Panc1 (cell line): ENCODE measurements at regions not wholly inside any gene's neighbourhood (a gene's known extent, or its start where the extent isn't known, plus 50 kb on each side); places are given as distances from the start of the nearest gene placed in this dataset.

Experiments used
- ATAC-seq: fragments of 200-7000 bp; cut with Tn5 transposase; 2 replicates; pipeline ENCODE4 v1.9.1; 2020; ENCODE audit warnings: mild to moderate bottlenecking, moderate library complexity
- BruUV-seq: library from RNA; stranded (reverse); fragments of 400-500 nt; replicated peaks from 2 replicates; lab custom pipeline; 2021; lab: Mats Ljungman, UMichigan
- CTCF ChIA-PET: fragments of 300-600 bp; sonication (Branson Sonifier 250); formaldehyde crosslinking; loops from one replicate; lab custom pipeline; 2022; ENCODE audit warnings: antibody characterized with exemption; lab: Charles Lee
- POLR2A ChIA-PET: fragments of 300-600 bp; sonication (Branson Sonifier 250); formaldehyde crosslinking; loops from one replicate; lab custom pipeline; 2022; ENCODE audit warnings: antibody characterized with exemption; lab: Charles Lee
- DNase-seq: peaks from one replicate; pipeline ENCODE4 v3.0.0-alpha.2; 2010; ENCODE audit warnings: low read depth, low spot score
- H3K27ac ChIP-seq: 2 replicates; pipeline ENCODE4 v1.5.1; 2011; ENCODE audit warnings: mild to moderate bottlenecking, low read length, inconsistent platforms
- H3K27me3 ChIP-seq: fragments of 200-500 bp; sonication (Bioruptor generic); 2 replicates; pipeline ENCODE4 v1.6.0; 2014; ENCODE audit warnings: low read length, inconsistent platforms; ENCODE audit not compliant: control insufficient read depth, insufficient read depth
- H3K36me3 ChIP-seq: fragments of 200-500 bp; sonication (Bioruptor generic); 2 replicates; pipeline ENCODE4 v1.5.1; 2014; ENCODE audit warnings: inconsistent platforms, mild to moderate bottlenecking, low read length, moderate library complexity; ENCODE audit not compliant: control insufficient read depth, insufficient read depth
- H3K4me1 ChIP-seq: 2 replicates; pipeline ENCODE4 v1.5.1; 2011; ENCODE audit warnings: inconsistent platforms, mild to moderate bottlenecking, low read length, moderate library complexity; ENCODE audit not compliant: control insufficient read depth, insufficient read depth
- H3K4me3 ChIP-seq, 2 experiments: 2 replicates each; pipeline ENCODE4 v1.5.1; 2011 to 2012; ENCODE audit warnings: low read depth in 2 of 2, low read length in 2 of 2, mild to moderate bottlenecking in 2 of 2, inconsistent platforms in 1 of 2, moderate library complexity in 1 of 2
- H3K9me3 ChIP-seq: fragments of 200-500 bp; sonication (Bioruptor generic); 2 replicates; pipeline ENCODE4 v1.5.1; 2014; ENCODE audit warnings: low read depth, mild to moderate bottlenecking, inconsistent platforms, low read length, moderate library complexity; ENCODE audit not compliant: control insufficient read depth, insufficient read depth
- POLR2AphosphoS5 ChIP-seq: IDR thresholded peaks from 2 replicates; pipeline ENCODE4 v1.6.1; 2012; ENCODE audit warnings: mild to moderate bottlenecking, low read depth, low read length, moderate library complexity
- SIN3A ChIP-seq: IDR thresholded peaks from 2 replicates; pipeline ENCODE4 v1.6.1; 2012; ENCODE audit warnings: low read depth, mild to moderate bottlenecking, low read length, moderate library complexity, borderline replicate concordance; ENCODE audit not compliant: insufficient read depth
- TCF7L2 ChIP-seq: IDR thresholded peaks from 2 replicates; pipeline ENCODE4 v1.6.1; 2011; ENCODE audit warnings: mild to moderate bottlenecking, low read depth, low read length, inconsistent platforms
- in situ Hi-C: cut with HindIII; loops from 2 replicates; pipeline ENCODE4 v1.10.0; 2016; ENCODE audit warnings: low sequenced_read_pairs, low pct_unique_long_range_greater_than_20kb
- intact Hi-C: fragments of 100-400 bp; cut with micrococcal nuclease; formaldehyde crosslinking; loops from one replicate; pipeline ENCODE4 v1.10.0; 2022; ENCODE audit not compliant: unreplicated experiment
- TF ChIP-seq, protein P1 (sequence below): fragments of 450-650 bp; IDR thresholded peaks from 2 replicates; pipeline ENCODE4 v1.5.1; 2017; ENCODE audit warnings: mild to moderate bottlenecking
- TF ChIP-seq, protein P2 (sequence below), 2 experiments: IDR thresholded peaks; 2 replicates each; pipeline ENCODE4 v1.6.1; 2011 to 2012; ENCODE audit warnings: low read depth in 2 of 2, control low read depth in 1 of 2, low read length in 1 of 2, mild to moderate bottlenecking in 1 of 2, moderate library complexity in 1 of 2; ENCODE audit not compliant: insufficient read depth in 1 of 2

DNA sequence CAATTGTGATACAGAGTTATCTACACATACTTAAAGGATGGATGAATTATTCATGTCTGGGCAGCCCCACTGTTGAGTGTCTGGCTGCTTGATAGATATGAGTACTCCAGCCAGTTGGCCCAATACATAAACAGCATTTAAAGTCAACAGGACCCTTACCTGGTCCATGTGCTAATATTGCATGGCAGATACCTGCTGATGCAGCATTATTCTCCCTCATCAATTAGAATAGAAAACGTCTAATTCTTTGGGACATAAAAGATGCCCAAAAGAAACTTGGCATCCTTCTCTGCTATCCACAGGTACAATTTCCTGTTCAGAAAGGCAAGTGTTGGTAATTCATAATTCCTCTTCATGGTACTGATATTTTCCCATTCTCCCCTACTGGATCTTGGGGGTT, 550.8 kb downstream of the TFAP2B start:
- TF ChIP-seq, protein P1, sequence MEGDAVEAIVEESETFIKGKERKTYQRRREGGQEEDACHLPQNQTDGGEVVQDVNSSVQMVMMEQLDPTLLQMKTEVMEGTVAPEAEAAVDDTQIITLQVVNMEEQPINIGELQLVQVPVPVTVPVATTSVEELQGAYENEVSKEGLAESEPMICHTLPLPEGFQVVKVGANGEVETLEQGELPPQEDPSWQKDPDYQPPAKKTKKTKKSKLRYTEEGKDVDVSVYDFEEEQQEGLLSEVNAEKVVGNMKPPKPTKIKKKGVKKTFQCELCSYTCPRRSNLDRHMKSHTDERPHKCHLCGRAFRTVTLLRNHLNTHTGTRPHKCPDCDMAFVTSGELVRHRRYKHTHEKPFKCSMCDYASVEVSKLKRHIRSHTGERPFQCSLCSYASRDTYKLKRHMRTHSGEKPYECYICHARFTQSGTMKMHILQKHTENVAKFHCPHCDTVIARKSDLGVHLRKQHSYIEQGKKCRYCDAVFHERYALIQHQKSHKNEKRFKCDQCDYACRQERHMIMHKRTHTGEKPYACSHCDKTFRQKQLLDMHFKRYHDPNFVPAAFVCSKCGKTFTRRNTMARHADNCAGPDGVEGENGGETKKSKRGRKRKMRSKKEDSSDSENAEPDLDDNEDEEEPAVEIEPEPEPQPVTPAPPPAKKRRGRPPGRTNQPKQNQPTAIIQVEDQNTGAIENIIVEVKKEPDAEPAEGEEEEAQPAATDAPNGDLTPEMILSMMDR, result no peak
- TF ChIP-seq SIN3A (no peak), POLR2AphosphoS5 (no peak), TCF7L2 (no peak)
- TF ChIP-seq, protein P2, sequence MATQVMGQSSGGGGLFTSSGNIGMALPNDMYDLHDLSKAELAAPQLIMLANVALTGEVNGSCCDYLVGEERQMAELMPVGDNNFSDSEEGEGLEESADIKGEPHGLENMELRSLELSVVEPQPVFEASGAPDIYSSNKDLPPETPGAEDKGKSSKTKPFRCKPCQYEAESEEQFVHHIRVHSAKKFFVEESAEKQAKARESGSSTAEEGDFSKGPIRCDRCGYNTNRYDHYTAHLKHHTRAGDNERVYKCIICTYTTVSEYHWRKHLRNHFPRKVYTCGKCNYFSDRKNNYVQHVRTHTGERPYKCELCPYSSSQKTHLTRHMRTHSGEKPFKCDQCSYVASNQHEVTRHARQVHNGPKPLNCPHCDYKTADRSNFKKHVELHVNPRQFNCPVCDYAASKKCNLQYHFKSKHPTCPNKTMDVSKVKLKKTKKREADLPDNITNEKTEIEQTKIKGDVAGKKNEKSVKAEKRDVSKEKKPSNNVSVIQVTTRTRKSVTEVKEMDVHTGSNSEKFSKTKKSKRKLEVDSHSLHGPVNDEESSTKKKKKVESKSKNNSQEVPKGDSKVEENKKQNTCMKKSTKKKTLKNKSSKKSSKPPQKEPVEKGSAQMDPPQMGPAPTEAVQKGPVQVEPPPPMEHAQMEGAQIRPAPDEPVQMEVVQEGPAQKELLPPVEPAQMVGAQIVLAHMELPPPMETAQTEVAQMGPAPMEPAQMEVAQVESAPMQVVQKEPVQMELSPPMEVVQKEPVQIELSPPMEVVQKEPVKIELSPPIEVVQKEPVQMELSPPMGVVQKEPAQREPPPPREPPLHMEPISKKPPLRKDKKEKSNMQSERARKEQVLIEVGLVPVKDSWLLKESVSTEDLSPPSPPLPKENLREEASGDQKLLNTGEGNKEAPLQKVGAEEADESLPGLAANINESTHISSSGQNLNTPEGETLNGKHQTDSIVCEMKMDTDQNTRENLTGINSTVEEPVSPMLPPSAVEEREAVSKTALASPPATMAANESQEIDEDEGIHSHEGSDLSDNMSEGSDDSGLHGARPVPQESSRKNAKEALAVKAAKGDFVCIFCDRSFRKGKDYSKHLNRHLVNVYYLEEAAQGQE (IDR thresholded peaks at IDR 0.05; ENCODE audit: insufficient read depth in 1 of 2, low read depth in 2 of 2, low read length in 1 of 2), result no peak
- Histone ChIP-seq H3K27me3 (no peaks in the 10 kb centered on the region; the same call in 1 of the 2 replicates), H3K9me3 (no peaks in the 10 kb centered on the region), H3K36me3 (no peaks in the 10 kb centered on the region), H3K4me1 (no peaks in the 10 kb centered on the region), H3K27ac (no peak overlapping the region), H3K4me3 (no peak overlapping the region)
- ATAC-seq, result no peak
- no TSS peak for BruUV-seq
- CTCF ChIA-PET, result no interaction called here
- POLR2A ChIA-PET, result no interaction called here
- in situ Hi-C loops, result no loop called here
- no peak for DNase-seq
- intact Hi-C loops, result no loop called here

DNA sequence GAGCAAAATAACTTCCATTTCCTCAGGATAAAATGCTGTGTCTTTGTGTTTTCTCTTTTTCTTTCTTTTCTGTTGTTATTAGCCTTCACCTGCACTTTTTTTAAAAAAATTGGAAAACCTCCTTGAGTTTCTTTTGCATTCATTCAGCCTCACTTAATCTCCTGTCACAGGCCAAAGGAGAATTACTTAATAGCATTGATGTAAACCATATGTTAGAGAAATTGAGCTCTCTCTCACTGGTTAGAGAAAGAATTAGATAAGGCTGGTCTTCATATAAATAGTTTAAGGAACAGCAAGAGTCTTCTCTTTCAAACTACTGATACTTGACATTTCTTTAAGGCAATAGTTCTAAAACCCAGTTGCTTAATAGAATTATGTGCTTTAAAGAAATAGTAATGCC, 564.2 kb downstream of the TFAP2B start:
- H3K4me1 ChIP-seq, result no peaks in the 10 kb centered on the region
- no peak overlapping the region for H3K27ac ChIP-seq
- H3K27me3 ChIP-seq, result no peaks in the 10 kb centered on the region
- BruUV-seq, result no TSS peak
- H3K4me3 ChIP-seq, result no peak overlapping the region
- POLR2A ChIA-PET, result no interaction called here
- intact Hi-C loops (no loop called here), in situ Hi-C loops (no loop called here)
- ATAC-seq (no peak), DNase-seq (no peak)
- TF ChIP-seq TCF7L2 (no peak), SIN3A (no peak), POLR2AphosphoS5 (no peak)
- TF ChIP-seq, protein P1, result no peak
- TF ChIP-seq, protein P2 (IDR thresholded peaks at IDR 0.05; ENCODE audit: insufficient read depth in 1 of 2, low read depth in 2 of 2, low read length in 1 of 2), result no peak
- no peaks in the 10 kb centered on the region for H3K36me3 ChIP-seq
- H3K9me3 ChIP-seq, result no peaks in the 10 kb centered on the region
- CTCF ChIA-PET, result no interaction called here
